ENCODE measurements at regions not wholly inside any gene's neighbourhood (a gene's known extent, or its start where the extent isn't known, plus 50 kb on each side); places are given as distances from the start of the nearest gene placed in this dataset.

DNA sequence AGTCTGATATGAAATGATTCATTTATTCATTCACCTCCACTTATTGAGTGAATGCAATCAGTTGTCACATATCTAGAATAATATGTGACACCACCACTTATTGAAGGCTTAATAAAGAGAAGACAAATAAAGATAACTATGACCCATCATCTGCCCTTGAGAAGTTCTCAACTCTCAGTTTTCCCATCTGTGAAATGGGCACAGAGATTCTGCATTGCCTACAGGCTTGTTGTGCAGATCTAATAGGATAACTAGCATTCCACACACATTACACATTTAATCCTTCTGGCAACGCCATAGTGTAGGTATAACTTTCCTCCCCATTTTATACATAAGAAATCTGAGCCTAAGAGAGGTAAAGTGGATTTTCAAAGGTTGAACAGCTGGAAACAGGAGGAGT lies 84.2 kb upstream of the FICD start:
- no peak for DNase-seq (ENCODE audit: low read depth in 1 of 2, low spot score in 1 of 2)
- no peak overlapping the region for H3K4me3 ChIP-seq (replicated peaks; ENCODE audit: insufficient read depth, low read length)
- TF ChIP-seq SPI1 (IDR thresholded peaks at IDR 0.05; ENCODE audit: borderline replicate concordance, low read depth) (no peak), GABPA (IDR thresholded peaks at IDR 0.05; ENCODE audit: low read depth) (no peak), POLR2AphosphoS5 (IDR thresholded peaks at IDR 0.05; ENCODE audit: low read depth) (no peak)
- TF ChIP-seq, protein P1, sequence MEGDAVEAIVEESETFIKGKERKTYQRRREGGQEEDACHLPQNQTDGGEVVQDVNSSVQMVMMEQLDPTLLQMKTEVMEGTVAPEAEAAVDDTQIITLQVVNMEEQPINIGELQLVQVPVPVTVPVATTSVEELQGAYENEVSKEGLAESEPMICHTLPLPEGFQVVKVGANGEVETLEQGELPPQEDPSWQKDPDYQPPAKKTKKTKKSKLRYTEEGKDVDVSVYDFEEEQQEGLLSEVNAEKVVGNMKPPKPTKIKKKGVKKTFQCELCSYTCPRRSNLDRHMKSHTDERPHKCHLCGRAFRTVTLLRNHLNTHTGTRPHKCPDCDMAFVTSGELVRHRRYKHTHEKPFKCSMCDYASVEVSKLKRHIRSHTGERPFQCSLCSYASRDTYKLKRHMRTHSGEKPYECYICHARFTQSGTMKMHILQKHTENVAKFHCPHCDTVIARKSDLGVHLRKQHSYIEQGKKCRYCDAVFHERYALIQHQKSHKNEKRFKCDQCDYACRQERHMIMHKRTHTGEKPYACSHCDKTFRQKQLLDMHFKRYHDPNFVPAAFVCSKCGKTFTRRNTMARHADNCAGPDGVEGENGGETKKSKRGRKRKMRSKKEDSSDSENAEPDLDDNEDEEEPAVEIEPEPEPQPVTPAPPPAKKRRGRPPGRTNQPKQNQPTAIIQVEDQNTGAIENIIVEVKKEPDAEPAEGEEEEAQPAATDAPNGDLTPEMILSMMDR (IDR thresholded peaks at IDR 0.05; ENCODE audit: insufficient read depth, low read length): no peak
- TF ChIP-seq, protein P2, sequence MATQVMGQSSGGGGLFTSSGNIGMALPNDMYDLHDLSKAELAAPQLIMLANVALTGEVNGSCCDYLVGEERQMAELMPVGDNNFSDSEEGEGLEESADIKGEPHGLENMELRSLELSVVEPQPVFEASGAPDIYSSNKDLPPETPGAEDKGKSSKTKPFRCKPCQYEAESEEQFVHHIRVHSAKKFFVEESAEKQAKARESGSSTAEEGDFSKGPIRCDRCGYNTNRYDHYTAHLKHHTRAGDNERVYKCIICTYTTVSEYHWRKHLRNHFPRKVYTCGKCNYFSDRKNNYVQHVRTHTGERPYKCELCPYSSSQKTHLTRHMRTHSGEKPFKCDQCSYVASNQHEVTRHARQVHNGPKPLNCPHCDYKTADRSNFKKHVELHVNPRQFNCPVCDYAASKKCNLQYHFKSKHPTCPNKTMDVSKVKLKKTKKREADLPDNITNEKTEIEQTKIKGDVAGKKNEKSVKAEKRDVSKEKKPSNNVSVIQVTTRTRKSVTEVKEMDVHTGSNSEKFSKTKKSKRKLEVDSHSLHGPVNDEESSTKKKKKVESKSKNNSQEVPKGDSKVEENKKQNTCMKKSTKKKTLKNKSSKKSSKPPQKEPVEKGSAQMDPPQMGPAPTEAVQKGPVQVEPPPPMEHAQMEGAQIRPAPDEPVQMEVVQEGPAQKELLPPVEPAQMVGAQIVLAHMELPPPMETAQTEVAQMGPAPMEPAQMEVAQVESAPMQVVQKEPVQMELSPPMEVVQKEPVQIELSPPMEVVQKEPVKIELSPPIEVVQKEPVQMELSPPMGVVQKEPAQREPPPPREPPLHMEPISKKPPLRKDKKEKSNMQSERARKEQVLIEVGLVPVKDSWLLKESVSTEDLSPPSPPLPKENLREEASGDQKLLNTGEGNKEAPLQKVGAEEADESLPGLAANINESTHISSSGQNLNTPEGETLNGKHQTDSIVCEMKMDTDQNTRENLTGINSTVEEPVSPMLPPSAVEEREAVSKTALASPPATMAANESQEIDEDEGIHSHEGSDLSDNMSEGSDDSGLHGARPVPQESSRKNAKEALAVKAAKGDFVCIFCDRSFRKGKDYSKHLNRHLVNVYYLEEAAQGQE (IDR thresholded peaks at IDR 0.05; ENCODE audit: insufficient replicate concordance, low read depth): no peak
- H3K27me3 ChIP-seq (ENCODE audit: insufficient read depth, poor library complexity, severe bottlenecking): no peaks in the 10 kb centered on the region
- no peak overlapping the region for H3K27ac ChIP-seq (replicated peaks)

DNA sequence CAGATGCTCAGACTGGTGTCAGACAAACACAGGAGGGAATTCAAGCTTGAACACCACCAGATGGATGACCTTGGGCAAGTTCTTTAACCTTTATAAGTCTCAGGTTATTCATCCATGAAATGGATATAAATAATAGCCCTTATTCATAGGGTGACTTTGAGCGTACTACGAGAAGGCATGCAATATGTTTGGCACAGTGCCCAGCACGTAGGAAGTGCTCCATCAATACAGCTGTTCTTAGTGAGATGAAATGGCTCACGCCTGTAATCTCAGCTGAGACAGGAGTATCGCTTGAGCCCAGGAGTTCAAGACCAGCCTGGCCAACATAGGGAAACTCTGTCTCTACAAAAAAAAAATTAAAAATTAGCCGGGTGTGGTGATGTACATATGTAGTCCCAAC lies 84.8 kb upstream of the FICD start:
- Histone ChIP-seq H3K27me3 (ENCODE audit: insufficient read depth, poor library complexity, severe bottlenecking) (no peaks in the 10 kb centered on the region), H3K27ac (replicated peaks) (no peak overlapping the region), H3K4me3 (replicated peaks; ENCODE audit: insufficient read depth, low read length) (no peak overlapping the region)
- no peak for DNase-seq (ENCODE audit: low read depth in 1 of 2, low spot score in 1 of 2)
- TF ChIP-seq, protein P2 (IDR thresholded peaks at IDR 0.05; ENCODE audit: insufficient replicate concordance, low read depth): no peak
- TF ChIP-seq SPI1 (IDR thresholded peaks at IDR 0.05; ENCODE audit: borderline replicate concordance, low read depth): no peak
- no peak for TF ChIP-seq POLR2AphosphoS5 (IDR thresholded peaks at IDR 0.05; ENCODE audit: low read depth)
- TF ChIP-seq, protein P1 (IDR thresholded peaks at IDR 0.05; ENCODE audit: insufficient read depth, low read length): no peak
- TF ChIP-seq GABPA (IDR thresholded peaks at IDR 0.05; ENCODE audit: low read depth): no peak

DNA sequence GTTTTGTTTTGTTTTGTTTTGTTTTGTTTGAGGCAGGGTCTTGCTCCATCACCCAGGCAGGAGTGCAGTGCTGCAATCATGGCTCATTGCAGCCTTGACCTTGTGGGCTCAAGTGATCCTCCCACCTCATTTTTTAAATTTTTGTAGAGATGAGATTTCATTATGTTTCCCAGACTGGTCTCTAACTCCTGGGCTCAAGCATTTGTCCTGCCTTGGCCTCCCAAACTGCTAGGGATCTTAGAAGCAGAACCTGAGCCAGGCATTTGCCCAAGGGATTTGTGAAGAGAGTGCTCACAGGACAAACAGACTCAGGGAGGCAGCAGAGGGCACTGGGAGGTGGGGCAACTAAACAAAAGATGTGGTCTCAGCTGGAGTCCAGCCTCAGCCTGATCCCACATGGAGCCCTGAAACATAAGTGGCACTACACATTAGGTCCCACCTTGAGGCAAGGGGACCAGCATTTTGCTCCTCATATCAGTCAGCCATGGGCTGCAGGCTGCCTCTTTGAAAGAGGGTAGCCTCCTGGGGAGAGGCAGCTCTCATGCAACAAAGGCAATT lies 86.2 kb upstream of the CMKLR1 start:
- no peak overlapping the region for H3K4me3 ChIP-seq (replicated peaks; ENCODE audit: insufficient read depth, low read length)
- TF ChIP-seq GABPA (IDR thresholded peaks at IDR 0.05; ENCODE audit: low read depth) (no peak), SPI1 (IDR thresholded peaks at IDR 0.05; ENCODE audit: borderline replicate concordance, low read depth) (no peak), POLR2AphosphoS5 (IDR thresholded peaks at IDR 0.05; ENCODE audit: low read depth) (no peak)
- TF ChIP-seq, protein P2 (IDR thresholded peaks at IDR 0.05; ENCODE audit: insufficient replicate concordance, low read depth): no peak
- TF ChIP-seq, protein P1 (IDR thresholded peaks at IDR 0.05; ENCODE audit: insufficient read depth, low read length): no peak
- no peak overlapping the region for H3K27ac ChIP-seq (replicated peaks)
- H3K27me3 ChIP-seq (ENCODE audit: insufficient read depth, poor library complexity, severe bottlenecking): no peaks in the 10 kb centered on the region
- no peak for DNase-seq (ENCODE audit: low read depth in 1 of 2, low spot score in 1 of 2)

Measured in HL-60 (cell line).